ENCODE measurements at regions not wholly inside any gene's neighbourhood (a gene's known extent, or its start where the extent isn't known, plus 50 kb on each side); places are given as distances from the start of the nearest gene placed in this dataset.

DNA sequence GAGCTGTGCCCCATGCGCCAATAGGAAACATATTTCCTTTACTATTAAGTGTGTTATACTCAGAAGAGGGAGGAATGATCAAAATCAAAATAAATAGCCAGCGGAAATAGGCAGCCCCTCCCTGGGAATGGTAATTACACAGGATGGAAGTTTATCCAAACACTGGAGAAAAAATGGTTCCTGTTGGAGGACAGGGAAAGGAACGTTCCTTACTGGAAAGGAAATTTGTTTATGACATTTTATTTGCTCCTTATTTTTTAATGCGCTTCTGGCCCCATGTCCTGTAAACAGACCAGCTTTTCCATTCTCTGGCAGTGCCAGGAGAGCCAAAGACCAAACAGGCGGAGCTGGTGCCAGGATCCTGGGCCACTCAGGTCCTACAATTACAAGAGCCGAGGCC lies 273.7 kb downstream of the SOX9 start:
- no peak for DNase-seq

- no peak for DNase-seq
Measured at GRCh38 chr17:72396121-72396520, 275.3 kb downstream of the SOX9 start.

DNA sequence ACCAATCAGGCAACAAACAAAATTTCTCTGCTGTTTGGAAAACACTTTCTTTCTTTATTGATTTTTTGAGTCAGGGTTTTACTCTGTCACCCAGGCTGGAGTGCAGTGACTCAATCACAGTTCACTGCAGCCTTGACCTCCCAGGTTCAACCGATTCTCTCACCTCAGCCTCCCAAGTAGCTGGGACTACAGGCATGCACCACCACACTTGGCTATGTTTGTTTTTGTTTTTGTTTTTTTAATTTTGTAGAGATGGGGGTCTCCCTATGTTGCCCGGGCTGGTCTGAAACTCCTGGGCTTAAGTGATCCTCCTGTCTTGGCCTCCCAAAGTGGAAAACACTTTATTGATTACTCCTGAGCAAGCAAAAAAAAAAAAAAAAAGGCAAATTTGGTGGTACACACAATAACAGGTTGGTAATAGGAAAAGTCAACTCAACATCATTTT lies 276.4 kb downstream of the SOX9 start:
- no peak for DNase-seq

GRCh38 chr17:72397687-72398086 lies 276.9 kb downstream of the SOX9 start:
- DNase-seq, result no peak

- no peak for DNase-seq
Measured at GRCh38 chr17:72399023-72399607, 278.3 kb downstream of the SOX9 start.

GRCh38 chr17:72399608-72400487 lies 279.0 kb downstream of the SOX9 start:
- no peak for DNase-seq

GRCh38 chr17:72400488-72400827 lies 279.6 kb downstream of the SOX9 start:
- no peak for DNase-seq

DNA sequence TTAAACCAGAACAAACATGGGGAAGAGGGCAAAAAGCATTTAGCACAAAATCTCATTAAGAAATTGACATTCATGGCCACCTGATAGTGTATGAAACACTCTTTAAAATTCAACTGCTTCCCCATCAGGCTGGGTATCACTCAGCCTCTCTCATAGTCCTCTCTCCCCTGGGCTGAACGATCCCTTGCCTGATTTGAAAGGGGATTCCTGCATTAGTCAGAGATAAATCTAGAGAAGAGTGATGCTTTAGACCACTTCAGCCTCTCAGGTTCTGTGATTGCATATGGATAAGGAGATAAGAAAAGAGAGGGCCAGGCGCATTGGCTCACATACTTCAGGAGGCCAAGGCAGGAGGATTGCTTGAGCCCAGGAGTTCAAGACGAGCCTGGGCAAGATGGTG lies 280.0 kb downstream of the SOX9 start:
- no peak for DNase-seq

DNA sequence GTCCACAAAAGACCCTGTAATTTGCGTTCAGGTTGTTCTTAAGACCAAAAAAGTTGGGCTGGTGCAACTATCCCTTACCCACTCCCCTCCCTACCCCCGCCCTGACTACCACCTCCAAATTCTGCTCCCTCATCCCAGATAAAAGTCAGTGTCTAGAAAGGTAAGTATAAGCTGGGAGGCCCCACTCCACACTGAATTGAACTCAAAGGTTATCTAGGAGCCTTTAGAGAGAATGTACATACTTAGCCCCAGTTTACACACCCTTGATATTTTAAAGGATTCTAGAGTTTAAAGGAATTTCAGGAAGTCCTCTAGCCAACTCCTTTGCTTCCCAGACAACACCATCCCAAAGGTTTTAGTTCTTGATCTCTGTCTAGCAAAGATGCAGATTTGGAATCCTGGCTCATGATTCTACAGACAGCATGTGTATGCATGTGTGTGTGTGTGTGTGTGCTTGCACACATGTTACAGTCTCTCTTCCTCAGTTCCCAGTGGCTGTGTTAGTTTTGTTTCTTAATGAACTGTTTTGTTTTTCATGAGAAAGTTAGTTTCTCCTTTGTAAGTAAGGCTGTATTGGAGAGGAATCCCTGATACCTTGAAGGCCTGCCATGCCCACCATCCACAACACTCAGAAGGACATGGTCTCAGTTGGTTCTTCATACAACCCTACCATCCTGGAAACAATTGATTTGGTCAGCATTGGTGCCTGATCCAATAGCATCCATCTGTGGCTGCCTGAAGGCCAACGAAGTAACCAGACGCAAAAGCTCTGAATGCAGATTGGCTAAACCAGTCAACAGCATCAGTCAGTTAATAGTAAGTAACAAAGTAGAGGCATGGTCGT lies 281.3 kb downstream of the SOX9 start:
- no peak for DNase-seq

DNA sequence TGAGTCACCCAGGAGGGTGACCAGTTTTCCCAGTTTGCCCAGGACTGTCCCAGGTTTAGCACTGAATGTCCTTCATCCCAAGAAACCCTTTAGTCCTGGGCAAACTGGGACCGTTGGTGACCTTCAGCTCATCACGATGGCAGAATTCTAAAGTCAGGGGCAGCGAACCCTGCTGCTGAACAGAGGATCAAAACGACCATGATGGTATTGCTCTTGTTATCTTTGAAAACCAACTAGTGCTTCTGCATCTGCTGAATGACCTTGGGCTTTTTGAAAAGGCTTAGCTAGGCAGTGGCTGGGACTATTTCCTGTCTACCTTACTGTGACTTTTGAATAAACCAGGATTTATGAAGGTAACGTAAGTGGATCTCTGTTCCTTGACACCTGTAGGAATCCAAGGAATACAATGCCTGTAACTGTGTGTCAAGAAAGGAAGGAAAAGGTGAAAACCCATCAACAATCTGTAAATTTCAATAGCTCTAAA lies 281.9 kb downstream of the SOX9 start:
- DNase-seq, result no peak

DNA sequence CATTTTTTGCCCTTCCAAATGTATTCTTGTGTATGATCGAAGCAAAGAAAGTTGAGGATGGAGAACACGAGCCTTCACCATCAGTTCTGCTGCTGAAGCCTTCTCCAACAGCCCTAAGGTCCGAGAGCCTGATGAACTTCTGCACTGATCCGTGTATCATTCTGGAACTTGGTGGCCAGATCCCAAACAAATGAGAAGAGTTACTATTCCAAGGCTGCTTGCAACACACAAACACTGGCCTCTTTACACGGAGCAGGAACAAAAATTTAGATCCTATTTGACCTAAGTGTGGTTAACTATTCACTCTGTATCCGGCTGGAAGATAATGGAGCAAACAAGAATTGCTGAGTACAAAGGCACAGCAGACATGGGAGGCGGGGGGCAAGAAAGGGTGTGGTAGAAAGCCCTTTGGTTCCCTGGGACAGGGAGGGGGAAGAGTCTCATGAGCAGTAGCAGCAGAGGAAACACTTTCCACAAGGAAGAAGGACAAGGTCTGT lies 282.9 kb downstream of the SOX9 start:
- no peak for DNase-seq

GRCh38 chr17:72404872-72405271 lies 284.1 kb downstream of the SOX9 start:
- no peak for DNase-seq

GRCh38 chr17:72405662-72406230 lies 284.9 kb downstream of the SOX9 start:
- DNase-seq, result no peak

DNA sequence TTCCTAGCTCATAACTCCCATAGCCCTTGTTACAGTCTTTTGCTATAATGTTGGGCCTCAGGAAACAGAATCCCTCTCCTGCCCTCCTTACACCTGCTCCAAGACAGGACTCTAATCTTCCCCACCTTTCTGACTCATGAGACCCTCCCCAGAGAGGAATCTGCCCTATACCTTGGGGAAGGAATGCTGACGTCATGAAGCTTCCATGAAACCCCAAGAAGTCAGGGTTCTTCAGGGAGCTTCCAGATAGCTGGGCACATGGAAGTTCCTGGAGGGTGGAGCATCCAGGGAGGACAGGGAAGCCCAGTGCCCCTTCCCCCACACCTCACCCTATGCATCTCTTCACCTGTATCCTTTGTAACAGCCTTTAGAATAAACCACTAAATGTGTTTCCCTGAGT lies 285.7 kb downstream of the SOX9 start:
- no peak for DNase-seq

DNA sequence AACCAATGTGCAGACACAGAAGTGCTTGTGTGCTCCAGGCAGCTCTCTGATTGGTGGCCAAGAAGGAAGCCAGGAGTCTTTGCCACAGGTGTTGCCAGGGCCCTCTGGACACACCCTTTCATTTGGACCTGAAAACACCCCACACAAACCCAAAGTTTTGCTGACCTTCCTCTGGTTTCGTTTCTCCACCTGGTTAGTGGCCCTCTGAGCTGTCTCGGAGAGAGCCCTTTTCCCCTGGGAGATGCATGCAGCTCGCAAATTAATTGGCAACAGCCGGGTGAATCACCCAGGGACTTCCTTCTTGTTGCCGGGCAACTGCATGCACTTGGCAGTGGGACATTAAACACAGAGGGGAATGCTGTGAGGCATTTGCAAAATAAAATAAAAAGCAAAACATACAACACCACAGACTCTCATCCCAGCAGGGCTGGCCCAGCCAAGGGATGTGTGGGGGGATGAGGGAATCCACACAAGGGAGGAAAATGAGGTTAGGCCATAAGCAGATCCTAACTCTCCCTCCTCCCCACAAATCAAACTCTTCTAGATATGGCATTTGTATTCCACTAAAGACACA lies 286.6 kb downstream of the SOX9 start:
- DNase-seq, result no peak

- DNase-seq, result no peak
Measured at GRCh38 chr17:72407931-72408330, 287.1 kb downstream of the SOX9 start.

DNA sequence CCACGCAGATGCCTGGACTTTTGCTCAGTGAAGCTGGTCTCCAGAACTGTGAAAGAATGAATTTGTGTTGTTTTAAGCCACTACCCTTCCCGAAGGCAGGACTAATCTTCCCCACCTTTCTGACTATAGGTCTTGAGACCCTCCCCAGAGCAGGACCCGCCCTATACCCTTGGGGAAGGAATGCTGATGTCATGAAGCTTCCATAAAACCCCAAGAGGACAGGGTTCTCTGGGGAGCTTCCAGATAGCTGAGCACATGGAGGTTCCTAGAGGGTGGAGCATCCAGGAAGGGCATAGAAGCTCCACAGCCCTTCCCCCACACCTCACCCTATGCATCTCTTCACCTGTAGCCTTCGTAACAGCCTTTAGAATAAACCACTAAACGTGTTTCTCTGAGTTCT lies 287.8 kb downstream of the SOX9 start:
- no peak for DNase-seq

- no peak for DNase-seq
Measured at GRCh38 chr17:72409405-72410002, 288.7 kb downstream of the SOX9 start.

DNA sequence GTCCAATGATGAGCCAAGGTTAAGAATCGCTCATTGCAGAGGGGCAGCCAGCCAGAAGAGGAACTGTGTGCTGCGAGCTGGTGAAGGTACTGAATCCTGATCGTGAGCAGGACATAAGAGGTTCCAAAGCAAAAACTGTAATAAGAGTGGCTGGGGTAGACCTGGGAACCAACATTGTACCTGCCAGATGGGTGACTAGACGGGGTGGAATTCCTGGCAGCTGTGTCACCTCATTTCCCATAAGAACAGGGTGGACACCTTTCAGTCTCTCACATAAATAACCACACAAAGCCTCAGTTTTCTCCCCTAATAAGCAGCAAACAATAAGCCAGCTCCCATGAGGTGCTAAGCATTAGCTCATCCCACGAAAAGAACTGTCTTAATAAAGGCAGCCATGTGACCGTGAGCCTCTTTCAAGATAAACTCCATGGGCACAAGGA lies 290.3 kb downstream of the SOX9 start:
- no peak for DNase-seq

- DNase-seq, result no peak
Measured at GRCh38 chr17:72412650-72413076, 291.8 kb downstream of the SOX9 start.

- DNase-seq, result no peak
Measured at GRCh38 chr17:72413077-72414031, 292.5 kb downstream of the SOX9 start.

Data from cortex of kidney (tissue), 1 donor.